ENCODE measurements at regions not wholly inside any gene's neighbourhood (a gene's known extent, or its start where the extent isn't known, plus 50 kb on each side); places are given as distances from the start of the nearest gene placed in this dataset.

GRCh38 chr7:81430150-81430549 is 339.7 kb downstream of the HGF start:
- H3K27me3 Mint-ChIP-seq: no peaks in the 10 kb centered on the region
- intact Hi-C loops (cut with DNase I, micrococcal nuclease): no loop called here
- H3K9me3 Mint-ChIP-seq: peaks cover 2% of the 10 kb centered on the region
- Histone ChIP-seq H3K9me3 (ENCODE audit: control insufficient read depth in 1 of 2, insufficient read depth in 1 of 2, low read length in 2 of 2) (no peaks in the 10 kb centered on the region), H3K27me3 (ENCODE audit: control insufficient read depth in 1 of 2, insufficient read depth in 2 of 2, low read length in 2 of 2) (no peaks in the 10 kb centered on the region), H3K4me3 (ENCODE audit: low read length) (no peak overlapping the region), H3K4me1 (ENCODE audit: insufficient read depth, low read length) (no peaks in the 10 kb centered on the region), H3K27ac (ENCODE audit: low read depth in 1 of 2, low read length in 2 of 2) (no peak overlapping the region), H3K36me3 (ENCODE audit: insufficient read depth, low read length) (no peaks in the 10 kb centered on the region)
- no peak overlapping the region for H3K27ac Mint-ChIP-seq
- TF ChIP-seq CTCF (IDR thresholded peaks at IDR 0.05): no peak
- DNase-seq (no peak), ATAC-seq (ENCODE audit: poor library complexity) (no peak)
- ChIA-PET POLR2A (no interaction called here), CTCF (no interaction called here)
- H3K4me3 Mint-ChIP-seq: no peak overlapping the region
- H3K4me1 Mint-ChIP-seq (ENCODE audit: low read depth): no peaks in the 10 kb centered on the region
- H3K36me3 Mint-ChIP-seq (ENCODE audit: low read depth): no peaks in the 10 kb centered on the region

- no peaks in the 10 kb centered on the region for H3K27me3 Mint-ChIP-seq
- Histone ChIP-seq H3K27ac (ENCODE audit: low read depth in 1 of 2, low read length in 2 of 2) (no peak overlapping the region), H3K4me3 (ENCODE audit: low read length) (no peak overlapping the region), H3K36me3 (ENCODE audit: insufficient read depth, low read length) (no peaks in the 10 kb centered on the region), H3K4me1 (ENCODE audit: insufficient read depth, low read length) (no peaks in the 10 kb centered on the region), H3K9me3 (ENCODE audit: control insufficient read depth in 1 of 2, insufficient read depth in 1 of 2, low read length in 2 of 2) (no peaks in the 10 kb centered on the region), H3K27me3 (ENCODE audit: control insufficient read depth in 1 of 2, insufficient read depth in 2 of 2, low read length in 2 of 2) (no peaks in the 10 kb centered on the region)
- POLR2A ChIA-PET: no interaction called here
- H3K27ac Mint-ChIP-seq: no peak overlapping the region
- DNase-seq: no peak
- CTCF ChIA-PET: no interaction called here
- no peaks in the 10 kb centered on the region for H3K4me1 Mint-ChIP-seq (ENCODE audit: low read depth)
- H3K36me3 Mint-ChIP-seq (ENCODE audit: low read depth): no peaks in the 10 kb centered on the region
- intact Hi-C loops (cut with DNase I, micrococcal nuclease): no loop called here
- H3K4me3 Mint-ChIP-seq: no peak overlapping the region
- TF ChIP-seq CTCF (IDR thresholded peaks at IDR 0.05): no peak
- ATAC-seq (ENCODE audit: poor library complexity): no peak
- no peaks in the 10 kb centered on the region for H3K9me3 Mint-ChIP-seq
These were observed 342.4 kb downstream of the HGF start for GRCh38 chr7:81427461-81427860.

GRCh38 chr7:81420526-81421226 is 349.2 kb downstream of the HGF start:
- Histone ChIP-seq H3K36me3 (ENCODE audit: insufficient read depth, low read length) (no peaks in the 10 kb centered on the region), H3K4me3 (ENCODE audit: low read length) (no peak overlapping the region), H3K27me3 (ENCODE audit: control insufficient read depth in 1 of 2, insufficient read depth in 2 of 2, low read length in 2 of 2) (no peaks in the 10 kb centered on the region), H3K27ac (ENCODE audit: low read depth in 1 of 2, low read length in 2 of 2) (no peak overlapping the region), H3K9me3 (ENCODE audit: control insufficient read depth in 1 of 2, insufficient read depth in 1 of 2, low read length in 2 of 2) (no peaks in the 10 kb centered on the region), H3K4me1 (ENCODE audit: insufficient read depth, low read length) (no peaks in the 10 kb centered on the region)
- CTCF ChIA-PET: no interaction called here
- Mint-ChIP-seq H3K4me3 (no peak overlapping the region), H3K9me3 (no peaks in the 10 kb centered on the region), H3K4me1 (ENCODE audit: low read depth) (no peaks in the 10 kb centered on the region), H3K27ac (no peak overlapping the region), H3K27me3 (no peaks in the 10 kb centered on the region), H3K36me3 (ENCODE audit: low read depth) (no peaks in the 10 kb centered on the region)
- POLR2A ChIA-PET: no interaction called here
- intact Hi-C loops (cut with DNase I, micrococcal nuclease): no loop called here
- no peak for ATAC-seq (ENCODE audit: poor library complexity)
- no peak for DNase-seq
- no peak for TF ChIP-seq CTCF (IDR thresholded peaks at IDR 0.05)
